ENCODE measurements at regions not wholly inside any gene's neighbourhood (a gene's known extent, or its start where the extent isn't known, plus 50 kb on each side); places are given as distances from the start of the nearest gene placed in this dataset.

GRCh38 chr12:47307680-47308399 is 228.1 kb upstream of the AMIGO2 start:
- DNase-seq (ENCODE audit: low read depth): peak; percentile 28

GRCh38 chr12:47306773-47307679 is 227.3 kb upstream of the AMIGO2 start:
- peak; percentile 31 for DNase-seq (ENCODE audit: low read depth)

- DNase-seq (ENCODE audit: low read depth): no peak
Measured at GRCh38 chr12:47306130-47306529, 226.4 kb upstream of the AMIGO2 start.

GRCh38 chr12:47305464-47305863 is 225.7 kb upstream of the AMIGO2 start:
- DNase-seq (ENCODE audit: low read depth): no peak

- DNase-seq (ENCODE audit: low read depth): no peak
Measured at GRCh38 chr12:47303995-47304560, 224.3 kb upstream of the AMIGO2 start.

GRCh38 chr12:47303207-47303606 is 223.4 kb upstream of the AMIGO2 start:
- no peak for DNase-seq (ENCODE audit: low read depth)

- no peak for DNase-seq (ENCODE audit: low read depth)
Measured at GRCh38 chr12:47302111-47302671, 222.4 kb upstream of the AMIGO2 start.

- no peak for DNase-seq (ENCODE audit: low read depth)
Measured at GRCh38 chr12:47299586-47299985, 219.8 kb upstream of the AMIGO2 start.

- DNase-seq (ENCODE audit: low read depth): no peak
Measured at GRCh38 chr12:47297993-47298392, 218.2 kb upstream of the AMIGO2 start.

- no peak for DNase-seq (ENCODE audit: low read depth)
Measured at GRCh38 chr12:47296828-47297227, 217.1 kb upstream of the AMIGO2 start.

GRCh38 chr12:47293406-47293805 is 213.6 kb upstream of the AMIGO2 start:
- DNase-seq (ENCODE audit: low read depth): no peak

- no peak for DNase-seq (ENCODE audit: low read depth)
Measured at GRCh38 chr12:47286676-47287075, 206.9 kb upstream of the AMIGO2 start.

Data from stimulated activated CD8-positive, alpha-beta memory T cell treated with anti-CD3 and anti-CD28 coated beads, Interleukin-12 subunit alpha, Interleukin-12 subunit beta, amount 100 ng/mL, for 1 hour (primary cell).